ENCODE measurements at regions not wholly inside any gene's neighbourhood (a gene's known extent, or its start where the extent isn't known, plus 50 kb on each side); places are given as distances from the start of the nearest gene placed in this dataset.

- no peak for DNase-seq
These were observed 1183.6 kb downstream of the BRD1 start for GRCh38 chr22:48644108-48644507.

DNA sequence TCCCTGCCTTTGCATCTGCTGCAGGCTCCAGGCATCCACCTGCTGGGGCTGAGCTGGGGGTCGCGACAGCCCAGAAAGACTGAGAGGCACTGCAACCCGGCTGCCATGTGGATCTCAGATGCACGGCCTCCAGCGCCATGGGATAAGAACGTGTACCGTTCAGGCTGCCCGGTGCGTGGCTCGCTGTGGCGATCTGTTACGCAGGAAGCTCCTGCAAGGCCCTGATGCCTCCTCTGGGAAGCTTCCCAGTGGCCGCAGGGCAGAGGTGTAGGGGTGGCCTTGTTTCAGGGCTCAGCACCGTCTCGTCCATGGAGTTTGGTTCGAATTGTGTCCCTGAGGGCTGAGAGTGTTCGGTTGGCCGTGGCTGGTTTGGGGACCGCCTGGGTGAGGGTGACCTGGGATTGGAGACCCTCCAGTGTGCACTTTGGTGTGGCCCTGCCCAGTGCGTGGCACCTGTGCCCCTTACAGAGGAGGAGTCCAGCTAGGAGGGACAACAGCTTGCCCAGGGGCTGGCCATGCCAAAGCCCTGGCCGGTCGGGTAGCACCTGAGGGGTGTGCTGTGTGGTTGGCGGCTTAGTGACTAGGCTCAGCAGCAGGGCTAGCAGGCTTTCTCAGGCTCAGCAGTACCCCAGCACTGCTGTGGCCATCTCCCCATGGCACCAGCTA is 1184.5 kb downstream of the BRD1 start:
- no peak for DNase-seq

- DNase-seq, result no peak
These were observed 1185.1 kb downstream of the BRD1 start for GRCh38 chr22:48642550-48642949.

GRCh38 chr22:48641906-48642475 is 1185.7 kb downstream of the BRD1 start:
- DNase-seq, result no peak

GRCh38 chr22:48640890-48641841 is 1186.5 kb downstream of the BRD1 start:
- no peak for DNase-seq

- no peak for DNase-seq
These were observed 1187.6 kb downstream of the BRD1 start for GRCh38 chr22:48639896-48640748.

GRCh38 chr22:48639021-48639795 is 1188.5 kb downstream of the BRD1 start:
- DNase-seq, result no peak

DNA sequence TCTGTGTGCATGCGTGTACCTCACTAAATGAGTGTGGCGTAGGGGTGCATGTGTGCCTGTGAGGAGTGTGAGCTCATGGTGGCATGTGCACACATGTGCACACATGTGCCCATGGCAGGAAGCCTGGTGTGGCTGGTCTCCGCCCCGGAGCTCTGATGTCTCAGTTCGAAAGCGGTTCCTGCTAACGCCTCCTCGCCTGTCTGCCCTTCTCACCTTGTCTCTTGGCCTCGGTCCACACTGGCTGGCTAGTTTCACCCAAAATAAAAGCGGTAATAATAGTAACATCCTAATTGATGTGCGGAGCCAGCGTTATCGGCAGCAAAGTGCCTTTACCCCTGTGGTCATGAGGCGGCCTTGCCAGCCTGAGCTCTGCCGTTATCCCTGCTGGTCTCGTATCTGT is 1190.4 kb downstream of the BRD1 start:
- DNase-seq, result no peak

DNA sequence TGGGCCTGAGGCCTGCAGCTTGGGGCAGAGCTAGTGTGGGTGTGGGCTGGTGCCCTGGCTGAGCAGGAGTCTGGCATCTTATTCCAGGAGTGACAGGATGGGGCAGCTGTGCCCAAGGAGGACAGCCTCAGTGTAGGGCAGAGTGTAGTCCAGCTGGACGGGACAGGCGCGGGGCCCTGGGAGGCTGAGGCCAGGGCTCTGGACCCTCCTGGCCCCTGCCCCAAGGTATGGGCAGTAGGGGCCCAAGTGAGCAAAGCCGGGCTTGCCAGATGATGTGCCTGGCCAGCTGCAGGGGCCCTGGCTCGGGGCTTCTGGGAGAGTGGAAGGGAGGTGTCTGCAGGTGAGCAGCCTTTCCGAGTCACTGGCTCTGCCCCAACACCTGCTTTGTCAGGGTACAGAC is 1190.9 kb downstream of the BRD1 start:
- no peak for DNase-seq

DNA sequence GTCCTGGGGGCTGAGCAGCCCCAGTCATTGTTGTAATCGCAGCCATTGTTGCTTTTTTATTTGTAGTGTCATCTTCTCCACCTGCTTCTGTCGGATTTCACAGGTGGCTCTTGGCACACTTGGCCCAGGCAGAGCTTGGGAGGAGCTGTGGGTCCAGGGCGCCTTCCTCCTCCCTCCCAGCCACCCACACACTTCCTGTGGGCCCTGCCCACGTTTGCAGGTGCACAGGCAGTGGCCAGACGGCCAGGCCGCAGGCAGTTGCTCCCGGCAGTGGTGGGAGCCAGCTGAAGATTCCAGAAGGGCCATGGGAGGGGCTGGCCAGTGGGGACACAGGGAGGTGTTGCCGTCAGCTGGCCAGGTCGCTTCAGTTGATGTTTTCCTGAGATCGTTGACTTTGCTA is 1191.9 kb downstream of the BRD1 start:
- no peak for DNase-seq

DNA sequence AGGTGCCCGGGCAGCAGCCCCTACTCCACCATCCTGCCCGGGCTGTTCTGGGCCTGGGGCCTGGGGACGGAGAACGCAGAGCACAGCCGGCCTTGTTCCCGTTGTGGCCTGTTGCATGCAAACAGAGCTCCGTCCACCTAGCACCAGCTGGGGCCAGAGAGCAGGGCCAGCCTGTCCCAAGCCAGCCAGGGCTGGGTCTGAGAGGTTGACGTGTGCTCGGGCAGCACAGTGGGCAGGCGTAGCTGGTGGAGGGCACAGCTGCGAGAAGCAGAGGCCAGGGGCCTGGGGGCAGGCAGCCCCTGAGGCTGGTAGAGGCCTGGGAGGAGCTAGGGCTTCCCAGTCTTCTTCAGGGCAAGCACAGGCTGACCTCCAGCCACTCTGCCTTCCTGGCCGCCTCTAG is 1192.6 kb downstream of the BRD1 start:
- no peak for DNase-seq

GRCh38 chr22:48633996-48634836 is 1193.5 kb downstream of the BRD1 start:
- no peak for DNase-seq

DNA sequence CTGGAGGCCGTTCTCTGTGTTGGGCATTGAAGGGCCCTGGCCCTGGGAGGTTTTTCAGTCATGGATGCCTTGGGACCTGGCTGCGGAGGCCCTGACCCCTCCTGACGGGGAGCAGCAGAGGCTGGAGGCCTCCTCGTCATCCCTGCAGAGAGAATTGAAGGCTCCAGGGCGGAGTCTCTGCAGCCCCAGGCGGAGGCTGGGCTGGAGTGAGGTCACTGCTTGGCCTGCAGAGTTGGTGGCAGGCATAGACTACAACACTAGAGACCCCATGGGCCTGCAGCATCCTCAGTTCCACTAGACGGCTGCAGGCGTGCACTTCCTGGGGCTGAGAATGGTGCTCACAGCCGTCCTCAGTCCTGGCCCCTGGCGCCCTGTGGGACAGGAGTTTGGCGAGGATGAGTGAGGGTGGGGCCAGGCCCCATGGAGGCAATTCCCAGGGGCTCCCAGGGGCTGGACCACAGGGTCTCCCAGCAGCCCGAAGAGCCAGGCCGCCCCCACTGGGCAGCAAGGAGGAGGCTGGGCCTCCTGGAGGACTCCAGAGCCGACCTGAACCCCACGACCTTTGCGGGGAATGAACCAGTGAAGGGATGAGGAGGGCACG is 1194.9 kb downstream of the BRD1 start:
- no peak for DNase-seq

- DNase-seq, result no peak
These were observed 1196.3 kb downstream of the BRD1 start for GRCh38 chr22:48631288-48631863.

GRCh38 chr22:48630848-48631247 is 1196.8 kb downstream of the BRD1 start:
- no peak for DNase-seq

DNA sequence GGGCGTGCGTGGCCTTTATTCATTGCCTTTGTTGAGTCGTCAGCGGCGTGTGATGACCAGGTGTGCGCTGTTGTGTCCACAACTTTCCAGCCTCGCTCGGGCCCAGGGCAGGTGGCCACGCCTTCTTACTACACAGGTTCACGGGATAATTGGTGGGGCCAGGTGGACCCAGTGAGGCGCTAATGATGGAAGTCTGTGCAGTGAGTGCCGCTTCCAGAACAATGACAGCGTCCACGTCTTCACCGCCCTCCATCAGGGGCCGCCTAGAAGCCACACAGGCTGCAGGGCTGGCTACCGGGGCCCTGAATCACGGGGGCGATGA is 1197.3 kb downstream of the BRD1 start:
- DNase-seq, result no peak

DNA sequence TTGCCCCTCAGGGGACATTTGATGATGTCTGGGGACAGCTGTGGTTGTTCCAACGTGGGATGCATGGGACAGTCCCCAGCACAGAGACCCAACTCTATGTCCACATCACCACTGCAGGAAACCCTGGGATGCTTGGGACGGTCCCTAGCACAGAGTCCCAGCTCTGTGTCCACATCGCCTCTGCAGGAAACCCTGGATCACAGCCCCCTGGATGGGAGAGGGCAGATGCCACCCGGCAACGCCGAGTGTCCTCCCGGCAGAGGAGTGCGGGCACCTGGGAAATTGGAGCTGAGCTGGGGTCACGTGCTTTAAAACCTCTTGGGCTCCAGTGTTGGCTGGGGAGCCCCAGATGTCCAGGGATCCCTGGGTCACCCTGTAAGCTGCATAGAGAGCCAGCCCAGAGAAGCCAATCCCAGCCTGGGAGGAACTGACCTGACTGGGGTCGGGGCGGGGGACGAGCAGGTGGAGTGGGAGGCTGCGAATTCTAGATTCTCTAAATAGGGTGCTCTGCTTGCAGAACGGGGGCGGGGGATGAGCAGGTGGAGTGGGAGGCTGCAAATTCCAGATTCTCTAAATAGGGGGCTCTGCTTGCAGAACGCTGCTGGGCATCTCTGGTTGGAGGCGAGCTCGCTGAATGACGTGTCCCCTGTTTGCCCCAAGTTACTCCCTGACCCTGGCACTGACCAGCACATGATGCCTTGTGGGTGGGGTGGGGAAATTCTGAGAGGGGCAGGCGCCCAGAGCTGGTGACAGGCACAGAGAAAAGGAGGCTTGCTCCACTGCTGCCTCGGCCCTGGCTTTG is 1197.8 kb downstream of the BRD1 start:
- DNase-seq, result no peak

- no peak for DNase-seq
These were observed 1198.7 kb downstream of the BRD1 start for GRCh38 chr22:48628891-48629543.

DNA sequence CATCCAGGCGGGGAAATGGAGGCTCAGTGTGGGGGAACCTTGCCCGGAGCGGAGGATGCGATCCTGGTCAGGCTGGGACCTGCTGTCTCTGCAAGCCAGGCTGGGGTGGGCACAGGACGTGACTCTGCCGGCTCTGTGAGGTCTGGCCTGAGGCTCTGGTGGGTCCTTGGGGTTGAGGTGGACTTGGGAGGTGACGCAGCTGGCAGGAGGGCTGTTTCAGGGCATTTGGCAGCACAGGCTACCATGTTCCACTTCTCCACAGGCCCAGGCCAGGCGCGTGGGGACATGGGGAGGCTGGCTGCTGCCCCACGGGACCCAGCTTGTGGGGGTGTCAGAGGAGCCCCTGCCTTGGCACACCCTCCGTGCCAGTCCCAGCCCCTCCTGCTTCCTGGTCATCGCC is 1199.7 kb downstream of the BRD1 start:
- DNase-seq, result no peak

Data from activated CD4-positive, alpha-beta T cell treated with anti-CD3 and anti-CD28 coated beads, Interleukin-2, amount 50 U/mL, for 16 hours (primary cell).